CD4-positive, alpha-beta memory T cell (primary cell): ENCODE measurements at regions not wholly inside any gene's neighbourhood (a gene's known extent, or its start where the extent isn't known, plus 50 kb on each side); places are given as distances from the start of the nearest gene placed in this dataset.

Experiments used
- CTCF ChIA-PET: fragments of 350-600 bp; sonication (Branson Sonifier 250); formaldehyde crosslinking; loops from one replicate; lab custom pipeline; 2021; ENCODE audit warnings: inconsistent platforms; ENCODE audit not compliant: partially characterized antibody; lab: Charles Lee
- POLR2A ChIA-PET: fragments of 350-600 bp; sonication (Branson Sonifier 250); formaldehyde crosslinking; loops from one replicate; lab custom pipeline; 2021; ENCODE audit not compliant: partially characterized antibody; lab: Charles Lee
- DNase-seq, 5 donors: peaks; one replicate each; pipeline versions ENCODE4 v3.0.0 to v3.0.0-alpha.2; 2020 to 2022; ENCODE audit warnings: mixed read lengths in 1 of 5
- H3K27ac ChIP-seq: one replicate; pipeline ENCODE4 v1.7.0; 2013; ENCODE audit warnings: low read depth, low read length
- H3K27me3 ChIP-seq: 2 replicates; pipeline ENCODE4 v1.7.0; 2013; ENCODE audit warnings: mild to moderate bottlenecking, low read length, moderate library complexity; ENCODE audit not compliant: insufficient read depth
- H3K36me3 ChIP-seq: 2 replicates; pipeline ENCODE4 v1.7.0; 2013; ENCODE audit warnings: mild to moderate bottlenecking, low read length, moderate library complexity; ENCODE audit not compliant: insufficient read depth
- H3K4me1 ChIP-seq: 2 replicates; pipeline ENCODE4 v1.7.0; 2013; ENCODE audit warnings: mild to moderate bottlenecking, low read length, moderate library complexity; ENCODE audit not compliant: insufficient read depth
- H3K4me3 ChIP-seq, 2 donors: one replicate each; pipeline ENCODE4 v1.7.0; 2013; ENCODE audit warnings: low read length in 2 of 2, mild to moderate bottlenecking in 1 of 2
- H3K9me3 ChIP-seq, 2 donors: one replicate each; pipeline ENCODE4 v1.7.0; 2013; ENCODE audit warnings: low read length in 2 of 2, control low read depth in 1 of 2; ENCODE audit not compliant: control insufficient read depth in 1 of 2
- H3K27ac Mint-ChIP-seq, 7 donors: one replicate each; pipeline ENCODE4 v1.8.0; 2020 to 2021; ENCODE audit warnings: mixed read lengths in 7 of 7, mild to moderate bottlenecking in 6 of 7, inconsistent platforms in 3 of 7, moderate library complexity in 3 of 7
- H3K27me3 Mint-ChIP-seq, 2 donors: one replicate each; pipeline ENCODE4 v1.8.0; 2020 to 2021; ENCODE audit warnings: mixed read lengths in 2 of 2
- H3K36me3 Mint-ChIP-seq, 2 donors: one replicate each; pipeline ENCODE4 v1.8.0; 2020 to 2021; ENCODE audit warnings: mixed read lengths in 2 of 2, inconsistent platforms in 1 of 2, mild to moderate bottlenecking in 1 of 2
- H3K4me1 Mint-ChIP-seq, 4 donors: one replicate each; pipeline ENCODE4 v1.8.0; 2020 to 2021; ENCODE audit warnings: mixed read lengths in 4 of 4, mild to moderate bottlenecking in 1 of 4
- H3K4me3 Mint-ChIP-seq, 8 donors: one replicate each; pipeline ENCODE4 v1.8.0; 2020 to 2021; ENCODE audit warnings: mixed read lengths in 8 of 8, mild to moderate bottlenecking in 7 of 8, moderate library complexity in 6 of 8, inconsistent platforms in 3 of 8
- H3K9me3 Mint-ChIP-seq, 8 donors: one replicate each; pipeline ENCODE4 v1.8.0; 2020 to 2021; ENCODE audit warnings: mixed read lengths in 8 of 8, mild to moderate bottlenecking in 5 of 8, inconsistent platforms in 3 of 8, moderate library complexity in 1 of 8
- intact Hi-C: fragments of 100-400 bp; cut with micrococcal nuclease; formaldehyde crosslinking; loops from one replicate; pipeline ENCODE4 v1.15.1; 2023

- no peak overlapping the region for H3K27ac ChIP-seq
- POLR2A ChIA-PET, result no interaction called here
- H3K4me3 Mint-ChIP-seq, result no peak overlapping the region
- no peaks in the 10 kb centered on the region for H3K4me1 ChIP-seq
- no peaks in the 10 kb centered on the region for H3K36me3 ChIP-seq
- H3K4me1 Mint-ChIP-seq, result no peaks in the 10 kb centered on the region
- no peak for DNase-seq
- H3K27me3 Mint-ChIP-seq, result peaks cover 2 to 16% of the 10 kb centered on the region in 2 donors
- no peaks in the 10 kb centered on the region for H3K27me3 ChIP-seq
- H3K9me3 Mint-ChIP-seq, result peaks cover 0 to 2% (median 0%) of the 10 kb centered on the region in 8 donors
- no peaks in the 10 kb centered on the region for H3K36me3 Mint-ChIP-seq
- CTCF ChIA-PET, result no interaction called here
- intact Hi-C loops, result no loop called here
- H3K9me3 ChIP-seq, result no peaks in the 10 kb centered on the region
- no peak overlapping the region for H3K27ac Mint-ChIP-seq
- H3K4me3 ChIP-seq, result no peak overlapping the region
Measured at GRCh38 chr1:115545096-115545720, 96.6 kb upstream of the VANGL1 start.

- ChIA-PET POLR2A (no interaction called here), CTCF (no interaction called here)
- Histone ChIP-seq H3K4me1 (no peaks in the 10 kb centered on the region), H3K4me3 (no peak overlapping the region), H3K9me3 (no peaks in the 10 kb centered on the region), H3K36me3 (no peaks in the 10 kb centered on the region), H3K27ac (no peak overlapping the region), H3K27me3 (no peaks in the 10 kb centered on the region)
- H3K4me3 Mint-ChIP-seq, result no peak overlapping the region
- H3K27ac Mint-ChIP-seq, result no peak overlapping the region
- no peak for DNase-seq
- intact Hi-C loops, result no loop called here
- no peaks in the 10 kb centered on the region for H3K4me1 Mint-ChIP-seq
- peaks cover 0 to 2% (median 0%) of the 10 kb centered on the region in 8 donors for H3K9me3 Mint-ChIP-seq
- H3K36me3 Mint-ChIP-seq, result no peaks in the 10 kb centered on the region
- peaks cover 4 to 15% of the 10 kb centered on the region in 2 donors for H3K27me3 Mint-ChIP-seq
Measured at GRCh38 chr1:115544131-115544530, 97.6 kb upstream of the VANGL1 start.

- no peaks in the 10 kb centered on the region for H3K36me3 Mint-ChIP-seq
- H3K27me3 ChIP-seq, result no peaks in the 10 kb centered on the region
- H3K27me3 Mint-ChIP-seq, result peaks cover 4 to 14% of the 10 kb centered on the region in 2 donors
- no peak overlapping the region for H3K4me3 Mint-ChIP-seq
- no peak for DNase-seq
- no peaks in the 10 kb centered on the region for H3K4me1 ChIP-seq
- H3K4me3 ChIP-seq, result no peak overlapping the region
- peaks cover 0 to 2% (median 0%) of the 10 kb centered on the region in 8 donors for H3K9me3 Mint-ChIP-seq
- CTCF ChIA-PET, result no interaction called here
- no peaks in the 10 kb centered on the region for H3K36me3 ChIP-seq
- H3K27ac Mint-ChIP-seq, result no peak overlapping the region
- no peak overlapping the region for H3K27ac ChIP-seq
- H3K9me3 ChIP-seq, result no peaks in the 10 kb centered on the region
- intact Hi-C loops, result no loop called here
- H3K4me1 Mint-ChIP-seq, result no peaks in the 10 kb centered on the region
- POLR2A ChIA-PET, result no interaction called here
Measured at GRCh38 chr1:115543247-115543646, 98.5 kb upstream of the VANGL1 start.

GRCh38 chr1:115539736-115540135, 102.0 kb upstream of the VANGL1 start:
- no peaks in the 10 kb centered on the region for H3K36me3 ChIP-seq
- H3K4me3 Mint-ChIP-seq, result no peak overlapping the region
- H3K27ac ChIP-seq, result no peak overlapping the region
- ChIA-PET POLR2A (no interaction called here), CTCF (no interaction called here)
- no peak overlapping the region for H3K4me3 ChIP-seq
- intact Hi-C loops, result no loop called here
- peaks cover 0 to 2% (median 0%) of the 10 kb centered on the region in 8 donors for H3K9me3 Mint-ChIP-seq
- DNase-seq, result no peak
- no peaks in the 10 kb centered on the region for H3K4me1 ChIP-seq
- no peaks in the 10 kb centered on the region for H3K36me3 Mint-ChIP-seq
- no peaks in the 10 kb centered on the region for H3K9me3 ChIP-seq
- H3K4me1 Mint-ChIP-seq, result no peaks in the 10 kb centered on the region
- H3K27me3 Mint-ChIP-seq, result peaks cover 4 to 21% of the 10 kb centered on the region in 2 donors
- no peak overlapping the region for H3K27ac Mint-ChIP-seq
- H3K27me3 ChIP-seq, result no peaks in the 10 kb centered on the region

GRCh38 chr1:115539061-115539460, 102.7 kb upstream of the VANGL1 start:
- H3K4me1 ChIP-seq, result no peaks in the 10 kb centered on the region
- H3K27me3 ChIP-seq, result no peaks in the 10 kb centered on the region
- intact Hi-C loops, result no loop called here
- Mint-ChIP-seq H3K27me3 (peaks cover 3 to 22% of the 10 kb centered on the region in 2 donors), H3K9me3 (peaks cover 0 to 4% (median 0%) of the 10 kb centered on the region in 8 donors), H3K36me3 (no peaks in the 10 kb centered on the region), H3K4me1 (no peaks in the 10 kb centered on the region), H3K27ac (no peak overlapping the region), H3K4me3 (no peak overlapping the region)
- H3K9me3 ChIP-seq, result no peaks in the 10 kb centered on the region
- no peak for DNase-seq
- no peak overlapping the region for H3K27ac ChIP-seq
- ChIA-PET CTCF (no interaction called here), POLR2A (no interaction called here)
- H3K4me3 ChIP-seq, result no peak overlapping the region
- H3K36me3 ChIP-seq, result no peaks in the 10 kb centered on the region

- ChIA-PET POLR2A (no interaction called here), CTCF (no interaction called here)
- peaks cover 0 to 4% (median 0%) of the 10 kb centered on the region in 8 donors for H3K9me3 Mint-ChIP-seq
Measured at GRCh38 chr1:115538579-115538978, 103.2 kb upstream of the VANGL1 start.

GRCh38 chr1:115537415-115537814, 104.4 kb upstream of the VANGL1 start:
- CTCF ChIA-PET, result no interaction called here
- intact Hi-C loops, result no loop called here
- Mint-ChIP-seq H3K4me3 (no peak overlapping the region), H3K36me3 (no peaks in the 10 kb centered on the region), H3K27me3 (peaks cover 1 to 20% of the 10 kb centered on the region in 2 donors), H3K9me3 (peaks cover 0 to 4% (median 0%) of the 10 kb centered on the region in 8 donors), H3K4me1 (no peaks in the 10 kb centered on the region), H3K27ac (no peak overlapping the region)
- Histone ChIP-seq H3K4me3 (no peak overlapping the region), H3K36me3 (no peaks in the 10 kb centered on the region), H3K4me1 (no peaks in the 10 kb centered on the region), H3K27me3 (no peaks in the 10 kb centered on the region), H3K9me3 (no peaks in the 10 kb centered on the region), H3K27ac (no peak overlapping the region)
- no peak for DNase-seq
- POLR2A ChIA-PET, result no interaction called here

More at GRCh38 chr1:115538579-115538978, 103.2 kb upstream of the VANGL1 start:
- H3K4me3 Mint-ChIP-seq, result no peak overlapping the region
- peaks cover 1 to 20% of the 10 kb centered on the region in 2 donors for H3K27me3 Mint-ChIP-seq
- Histone ChIP-seq H3K27me3 (no peaks in the 10 kb centered on the region), H3K9me3 (no peaks in the 10 kb centered on the region), H3K27ac (no peak overlapping the region), H3K4me1 (no peaks in the 10 kb centered on the region), H3K4me3 (no peak overlapping the region), H3K36me3 (no peaks in the 10 kb centered on the region)
- intact Hi-C loops, result no loop called here
- H3K4me1 Mint-ChIP-seq, result no peaks in the 10 kb centered on the region
- DNase-seq, result no peak
- no peaks in the 10 kb centered on the region for H3K36me3 Mint-ChIP-seq
- no peak overlapping the region for H3K27ac Mint-ChIP-seq
